H1 (cell line): ENCODE measurements at regions not wholly inside any gene's neighbourhood (a gene's known extent, or its start where the extent isn't known, plus 50 kb on each side); places are given as distances from the start of the nearest gene placed in this dataset.

Source experiments
- CHD7 ChIP-seq: fragments of 300-600 bp; sonication (generic); IDR thresholded peaks from 2 replicates; pipeline ENCODE4 v1.7.1; 2012; ENCODE audit warnings: low read length, moderate library complexity, mild to moderate bottlenecking, inconsistent platforms; ENCODE audit not compliant: insufficient replicate concordance
- CTBP2 ChIP-seq: IDR thresholded peaks from 2 replicates; pipeline ENCODE4 v1.7.0; 2011; ENCODE audit warnings: borderline replicate concordance, mild to moderate bottlenecking, moderate library complexity, mixed read lengths, low read length; ENCODE audit not compliant: insufficient read depth, insufficient read length
- GABPA ChIP-seq: IDR thresholded peaks from 2 replicates; pipeline ENCODE4 v1.6.1; 2011; ENCODE audit warnings: mild to moderate bottlenecking, low read length, moderate library complexity, borderline replicate concordance; ENCODE audit not compliant: insufficient read depth
- KDM4A ChIP-seq: IDR thresholded peaks from one replicate; pipeline ENCODE4 v1.7.1; 2012; ENCODE audit warnings: low read depth, mild to moderate bottlenecking, moderate library complexity, low read length, inconsistent platforms; ENCODE audit not compliant: severe bottlenecking
- POLR2A ChIP-seq, 2 experiments: IDR thresholded peaks; 1 replicate in 1 of 2; 2 replicates in 1 of 2; pipeline ENCODE4 v1.6.1; 2011; ENCODE audit warnings: low read depth in 2 of 2, low read length in 2 of 2, mild to moderate bottlenecking in 2 of 2; ENCODE audit errors: control extremely low read depth in 1 of 2
- RNF2 ChIP-seq: fragments of 200-900, 300-1000 bp; sonication (generic); IDR thresholded peaks from 2 replicates; pipeline ENCODE4 v1.7.1; 2016; ENCODE audit warnings: borderline replicate concordance, low read depth, mild to moderate bottlenecking, antibody characterized with exemption, low read length; ENCODE audit not compliant: poor library complexity, severe bottlenecking; ENCODE audit errors: missing control alignments

GRCh38 chr6:105839266-105839665, 246.9 kb upstream of the PRDM1 start (continued):
- TF ChIP-seq CHD7 (no peak), CTBP2 (no peak), KDM4A (no peak), GABPA (no peak), RNF2 (no peak), POLR2A (IDR thresholded peaks at IDR 0.05; ENCODE audit: control extremely low read depth in 1 of 2, low read depth in 2 of 2, low read length in 2 of 2) (no peak)
- TF ChIP-seq, all 59 proteins: peak for 0
